Naive B cell (primary cell): ENCODE measurements at regions not wholly inside any gene's neighbourhood (a gene's known extent, or its start where the extent isn't known, plus 50 kb on each side); places are given as distances from the start of the nearest gene placed in this dataset.

Experiments used
- ATAC-seq, 2 donors: fragments of 150-1000 bp; cut with Tn5 transposase; 2 replicates each; pipeline ENCODE4 v1.10.0; 2021; ENCODE audit warnings: low read depth in 2 of 2, mild to moderate bottlenecking in 2 of 2, moderate library complexity in 2 of 2
- DNase-seq: peaks from one replicate; pipeline ENCODE4 v3.0.0; 2022
- H3K27ac Mint-ChIP-seq, 6 donors: one replicate each; pipeline ENCODE4 v1.8.0; 2020 to 2022; ENCODE audit warnings: mild to moderate bottlenecking in 6 of 6, mixed read lengths in 6 of 6, moderate library complexity in 5 of 6, inconsistent platforms in 2 of 6
- H3K27me3 Mint-ChIP-seq, 3 donors: one replicate each; pipeline ENCODE4 v1.8.0; 2021 to 2022; ENCODE audit warnings: mixed read lengths in 3 of 3, mild to moderate bottlenecking in 1 of 3
- H3K36me3 Mint-ChIP-seq, 2 donors: one replicate each; pipeline ENCODE4 v1.8.0; 2020 to 2022; ENCODE audit warnings: mixed read lengths in 2 of 2, inconsistent platforms in 1 of 2, mild to moderate bottlenecking in 1 of 2
- H3K4me1 Mint-ChIP-seq, 3 donors: one replicate each; pipeline ENCODE4 v1.8.0; 2020 to 2022; ENCODE audit warnings: mixed read lengths in 3 of 3, inconsistent platforms in 1 of 3, mild to moderate bottlenecking in 1 of 3, moderate library complexity in 1 of 3
- H3K4me3 Mint-ChIP-seq, 8 donors: one replicate each; pipeline ENCODE4 v1.8.0; 2020 to 2022; ENCODE audit warnings: mild to moderate bottlenecking in 8 of 8, mixed read lengths in 8 of 8, moderate library complexity in 8 of 8, inconsistent platforms in 2 of 8
- H3K9me3 Mint-ChIP-seq, 7 donors: one replicate each; pipeline ENCODE4 v1.8.0; 2020 to 2022; ENCODE audit warnings: mixed read lengths in 7 of 7, mild to moderate bottlenecking in 5 of 7, inconsistent platforms in 2 of 7, moderate library complexity in 1 of 7

- Mint-ChIP-seq H3K4me3 (no peak overlapping the region), H3K9me3 (peaks cover 0 to 2% (median 0%) of the 10 kb centered on the region in 7 donors), H3K36me3 (no peaks in the 10 kb centered on the region), H3K4me1 (peaks cover 0 to 4% (median 0%) of the 10 kb centered on the region in 3 donors), H3K27me3 (peaks cover 4 to 26% (median 19%) of the 10 kb centered on the region in 3 donors), H3K27ac (no peak overlapping the region)
- DNase-seq = no peak
- ATAC-seq = no peak
Measured at GRCh38 chr14:99329711-99330315, 57.8 kb upstream of the BCL11B start.

GRCh38 chr14:99327458-99328250, 55.7 kb upstream of the BCL11B start:
- ATAC-seq = no peak

GRCh38 chr14:99327050-99327449, 55.1 kb upstream of the BCL11B start:
- Mint-ChIP-seq H3K27me3 (peaks cover 4 to 28% (median 19%) of the 10 kb centered on the region in 3 donors), H3K27ac (no peak overlapping the region), H3K4me1 (peaks cover 0 to 4% (median 0%) of the 10 kb centered on the region in 3 donors), H3K9me3 (peaks cover 0 to 2% (median 0%) of the 10 kb centered on the region in 7 donors), H3K4me3 (no peak overlapping the region), H3K36me3 (no peaks in the 10 kb centered on the region)
- DNase-seq (no peak), ATAC-seq (no peak)

More at GRCh38 chr14:99327458-99328250, 55.7 kb upstream of the BCL11B start:
- DNase-seq = no peak
- no peaks in the 10 kb centered on the region for H3K36me3 Mint-ChIP-seq
- H3K4me3 Mint-ChIP-seq = no peak overlapping the region
- no peak overlapping the region for H3K27ac Mint-ChIP-seq
- H3K9me3 Mint-ChIP-seq = peaks cover 0 to 2% (median 0%) of the 10 kb centered on the region in 7 donors
- peaks cover 4 to 26% (median 19%) of the 10 kb centered on the region in 3 donors for H3K27me3 Mint-ChIP-seq
- peaks cover 0 to 4% (median 0%) of the 10 kb centered on the region in 3 donors for H3K4me1 Mint-ChIP-seq

GRCh38 chr14:99326041-99326710, 54.2 kb upstream of the BCL11B start:
- Mint-ChIP-seq H3K9me3 (peaks cover 0 to 4% (median 0%) of the 10 kb centered on the region in 7 donors), H3K27me3 (peaks cover 8 to 37% (median 19%) of the 10 kb centered on the region in 3 donors), H3K4me3 (no peak overlapping the region), H3K27ac (peak overlapping the region in 1 of 6 donors; percentile 46), H3K4me1 (peaks cover 0 to 4% (median 0%) of the 10 kb centered on the region in 3 donors), H3K36me3 (no peaks in the 10 kb centered on the region)
- no peak for ATAC-seq
- no peak for DNase-seq

GRCh38 chr14:99325591-99325990, 53.6 kb upstream of the BCL11B start:
- H3K9me3 Mint-ChIP-seq = peaks cover 0 to 4% (median 0%) of the 10 kb centered on the region in 7 donors
- no peak for ATAC-seq
- no peak for DNase-seq
- no peaks in the 10 kb centered on the region for H3K36me3 Mint-ChIP-seq
- H3K4me1 Mint-ChIP-seq = peaks cover 0 to 4% (median 0%) of the 10 kb centered on the region in 3 donors
- peaks cover 9 to 39% (median 19%) of the 10 kb centered on the region in 3 donors for H3K27me3 Mint-ChIP-seq
- no peak overlapping the region for H3K4me3 Mint-ChIP-seq
- H3K27ac Mint-ChIP-seq = no peak overlapping the region

GRCh38 chr14:99325016-99325415, 53.0 kb upstream of the BCL11B start:
- no peak overlapping the region for H3K4me3 Mint-ChIP-seq
- ATAC-seq (no peak), DNase-seq (no peak)
- H3K27me3 Mint-ChIP-seq = peaks cover 9 to 39% (median 18%) of the 10 kb centered on the region in 3 donors
- H3K9me3 Mint-ChIP-seq = peaks cover 0 to 4% (median 0%) of the 10 kb centered on the region in 7 donors
- no peaks in the 10 kb centered on the region for H3K36me3 Mint-ChIP-seq
- H3K4me1 Mint-ChIP-seq = peaks cover 0 to 4% (median 0%) of the 10 kb centered on the region in 3 donors
- no peak overlapping the region for H3K27ac Mint-ChIP-seq

GRCh38 chr14:99324291-99324690, 52.3 kb upstream of the BCL11B start:
- ATAC-seq = no peak
- no peak overlapping the region for H3K4me3 Mint-ChIP-seq
- peaks cover 0 to 4% (median 0%) of the 10 kb centered on the region in 7 donors for H3K9me3 Mint-ChIP-seq
- peaks cover 0 to 4% (median 0%) of the 10 kb centered on the region in 3 donors for H3K4me1 Mint-ChIP-seq
- no peak overlapping the region for H3K27ac Mint-ChIP-seq
- peaks cover 9 to 32% (median 10%) of the 10 kb centered on the region in 3 donors for H3K27me3 Mint-ChIP-seq
- no peak for DNase-seq
- H3K36me3 Mint-ChIP-seq = no peaks in the 10 kb centered on the region

GRCh38 chr14:99323603-99324185, 51.7 kb upstream of the BCL11B start:
- DNase-seq = no peak

GRCh38 chr14:99322731-99323599, 51.0 kb upstream of the BCL11B start:
- Mint-ChIP-seq H3K36me3 (no peaks in the 10 kb centered on the region), H3K9me3 (peaks cover 0 to 4% (median 0%) of the 10 kb centered on the region in 7 donors), H3K4me1 (peaks cover 0 to under 1% (median 0%) of the 10 kb centered on the region in 3 donors), H3K27me3 (peaks cover 3 to 23% (median 5%) of the 10 kb centered on the region in 3 donors), H3K4me3 (no peak overlapping the region), H3K27ac (peak overlapping the region in 1 of 6 donors; percentile 14)
- DNase-seq (no peak), ATAC-seq (no peak)

More at GRCh38 chr14:99323603-99324185, 51.7 kb upstream of the BCL11B start:
- no peak overlapping the region for H3K27ac Mint-ChIP-seq
- ATAC-seq = no peak
- peaks cover 0 to 4% (median 0%) of the 10 kb centered on the region in 7 donors for H3K9me3 Mint-ChIP-seq
- H3K4me1 Mint-ChIP-seq = peaks cover 0 to 4% (median 0%) of the 10 kb centered on the region in 3 donors
- H3K4me3 Mint-ChIP-seq = no peak overlapping the region
- H3K36me3 Mint-ChIP-seq = no peaks in the 10 kb centered on the region
- H3K27me3 Mint-ChIP-seq = peaks cover 5 to 27% (median 7%) of the 10 kb centered on the region in 3 donors

- DNase-seq (no peak), ATAC-seq (no peak)
- Mint-ChIP-seq H3K27me3 (peaks cover 0 to 23% (median 5%) of the 10 kb centered on the region in 3 donors), H3K9me3 (peaks cover 0 to 4% (median 0%) of the 10 kb centered on the region in 7 donors), H3K27ac (no peak overlapping the region), H3K36me3 (no peaks in the 10 kb centered on the region), H3K4me3 (no peak overlapping the region), H3K4me1 (no peaks in the 10 kb centered on the region)
Measured at GRCh38 chr14:99321955-99322730, 50.1 kb upstream of the BCL11B start.
